HG03354 (cell line): ENCODE measurements at regions not wholly inside any gene's neighbourhood (a gene's known extent, or its start where the extent isn't known, plus 50 kb on each side); places are given as distances from the start of the nearest gene placed in this dataset.
"Not testable (repeated sequence)": the region's sequence is repeated elsewhere in the genome, so short reads cannot be mapped to it uniquely, and the experiment has no call there.

Source experiments
- ATAC-seq: cut with Tn5 transposase; IDR thresholded peaks from one replicate; pipeline ENCODE4 v1.9.1; 2021; ENCODE audit warnings: mild to moderate bottlenecking; ENCODE audit not compliant: unreplicated experiment, poor library complexity, severe bottlenecking

DNA sequence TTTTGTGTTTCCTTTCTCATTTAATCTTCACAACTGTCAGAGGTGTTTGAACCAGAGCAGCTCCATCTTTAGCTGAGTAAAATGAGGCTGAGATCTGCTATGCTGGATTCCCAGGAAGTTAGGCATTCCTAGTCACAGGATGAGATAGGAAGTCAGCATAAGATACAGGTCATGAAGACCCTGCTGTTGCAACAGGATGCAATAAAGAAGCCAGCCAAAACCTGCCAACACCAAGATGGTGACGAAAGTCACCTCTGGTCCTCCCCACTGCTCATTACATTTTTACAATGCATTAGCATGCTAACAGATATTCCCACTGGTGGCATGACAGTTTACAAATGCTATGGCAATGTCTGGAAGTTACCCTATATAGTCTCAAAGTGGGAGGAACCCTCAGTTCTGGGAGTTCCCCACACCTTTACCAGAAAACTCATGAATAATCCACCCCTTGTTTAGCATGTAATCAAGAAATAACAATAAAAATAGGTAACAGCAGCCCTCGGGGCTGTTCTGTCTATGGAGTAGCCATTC lies 262.2 kb upstream of the FERMT1 start:
- ATAC-seq = no peak

DNA sequence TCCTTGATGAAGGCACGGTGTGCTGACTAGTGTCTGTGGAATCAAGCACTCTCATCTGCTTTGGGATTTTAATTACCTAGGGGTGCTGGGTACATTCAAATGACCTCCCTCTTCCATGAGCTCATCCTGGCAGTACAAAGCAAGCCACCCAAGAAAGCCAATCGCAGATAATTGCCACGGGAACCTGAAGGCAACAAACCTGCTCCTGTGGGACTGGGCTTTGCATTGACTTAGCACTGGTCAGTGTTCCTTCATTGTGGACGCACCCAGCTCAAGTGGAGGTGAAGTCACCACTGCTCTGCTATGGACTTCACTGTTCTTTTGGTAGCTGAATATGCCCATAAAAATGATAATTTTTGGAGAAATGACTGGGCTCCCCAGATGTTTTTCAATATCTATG lies 261.6 kb upstream of the FERMT1 start:
- ATAC-seq = no peak

DNA sequence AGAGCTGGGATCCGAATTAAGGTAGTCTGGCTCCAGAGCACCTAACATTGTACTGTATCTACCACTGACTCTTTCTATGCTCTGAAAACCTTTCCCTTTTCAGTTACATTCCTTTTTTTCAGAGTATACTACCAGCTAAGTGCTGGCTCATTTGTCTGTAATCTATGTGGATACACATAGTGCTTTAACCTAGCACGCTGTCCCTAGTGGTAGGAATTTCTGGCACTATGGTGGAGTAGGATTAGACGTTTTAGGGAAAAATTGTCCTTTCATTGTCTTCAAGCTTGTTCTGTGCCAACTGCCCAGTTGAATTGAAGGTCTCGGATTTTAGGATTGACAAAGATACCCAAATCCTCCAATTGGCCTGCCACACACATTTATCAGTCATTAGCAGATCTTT lies 259.1 kb upstream of the FERMT1 start:
- no peak for ATAC-seq

DNA sequence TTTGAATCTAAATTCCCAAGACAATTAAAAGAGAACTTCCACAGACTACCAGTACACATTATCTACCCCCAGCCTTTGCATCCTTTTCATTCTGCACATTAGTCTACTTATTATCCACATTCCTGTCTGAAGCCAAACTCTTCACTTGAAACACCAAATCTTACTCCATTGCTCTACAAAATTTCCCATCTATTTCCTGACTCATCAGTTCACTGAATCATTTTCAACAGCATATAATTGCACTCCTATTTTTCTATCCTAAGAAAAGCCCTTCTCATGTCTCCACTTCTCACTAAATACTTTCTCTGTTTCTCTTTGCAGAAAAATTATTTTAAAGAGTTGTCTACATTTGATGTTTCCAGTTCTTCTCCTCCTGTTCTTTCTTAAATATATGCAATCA lies 239.4 kb upstream of the FERMT1 start:
- ATAC-seq = no peak

DNA sequence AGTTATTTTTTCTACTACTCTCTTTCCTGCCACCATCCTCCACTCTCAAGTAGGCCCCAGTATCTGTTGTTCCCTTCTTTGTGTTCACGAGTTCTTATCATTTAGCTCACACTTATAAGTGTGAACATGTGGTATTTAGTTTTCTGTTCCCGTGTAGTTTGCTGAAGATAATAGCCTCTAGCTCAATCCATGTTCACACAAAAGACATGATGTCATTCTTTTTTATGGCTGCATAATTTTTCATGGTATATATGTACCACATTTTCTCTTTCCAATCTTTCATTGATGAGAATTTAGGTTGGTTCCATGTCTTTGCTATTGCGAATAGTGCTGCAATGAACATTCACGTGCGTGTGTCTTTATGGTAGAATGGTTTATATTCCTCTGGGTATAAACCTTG lies 237.9 kb upstream of the FERMT1 start:
- no peak for ATAC-seq

DNA sequence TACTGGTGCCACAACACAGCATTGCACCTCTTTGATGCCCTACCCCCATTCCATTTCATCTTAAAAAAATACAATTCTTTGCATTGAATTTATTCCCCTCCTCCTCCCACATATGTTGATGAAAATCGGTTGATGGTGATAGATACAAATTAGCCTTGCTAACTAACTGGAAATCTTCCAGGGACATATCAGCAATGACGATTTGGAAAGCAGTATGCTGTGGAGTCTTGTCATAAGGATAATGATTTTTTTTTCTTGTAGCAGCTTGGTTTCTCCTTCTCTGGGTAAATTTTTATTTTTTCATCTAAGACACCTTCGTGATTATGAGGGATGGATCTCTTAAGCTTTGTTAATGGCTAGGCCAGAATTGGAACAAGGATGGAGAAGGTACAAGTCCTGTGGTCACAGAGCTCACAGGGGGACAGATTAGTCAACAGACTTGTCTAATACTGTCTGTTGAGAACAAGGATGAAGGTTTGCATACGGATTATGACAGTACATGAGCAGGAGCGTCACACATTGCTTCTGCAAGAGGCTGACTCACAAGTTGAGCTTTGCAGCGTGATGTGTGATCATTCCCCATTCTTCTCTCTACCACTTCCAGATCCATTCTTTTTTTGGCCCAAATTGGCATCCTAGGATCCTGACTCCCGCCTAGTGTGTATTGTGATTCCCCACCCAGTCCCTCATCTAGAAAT lies 233.1 kb upstream of the FERMT1 start:
- no peak for ATAC-seq

DNA sequence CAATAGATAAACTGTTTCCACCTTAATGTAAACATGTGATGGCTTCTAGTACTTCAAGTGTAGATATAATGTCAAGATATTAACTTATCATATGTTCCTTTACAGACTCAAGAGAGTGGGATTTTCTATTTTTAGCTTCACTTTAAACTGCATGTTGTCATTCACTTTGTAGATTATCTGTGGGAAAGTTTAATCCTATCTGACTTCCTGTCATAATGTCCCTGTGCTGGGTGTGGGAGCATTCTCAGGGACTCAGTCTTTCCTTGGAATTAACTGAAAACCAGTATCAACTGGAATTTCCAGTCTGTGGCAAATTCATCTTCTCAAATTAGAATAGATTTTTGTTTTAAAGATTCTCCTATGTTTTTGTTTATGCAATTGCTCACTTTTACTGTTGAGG lies 226.1 kb upstream of the FERMT1 start:
- no peak for ATAC-seq

DNA sequence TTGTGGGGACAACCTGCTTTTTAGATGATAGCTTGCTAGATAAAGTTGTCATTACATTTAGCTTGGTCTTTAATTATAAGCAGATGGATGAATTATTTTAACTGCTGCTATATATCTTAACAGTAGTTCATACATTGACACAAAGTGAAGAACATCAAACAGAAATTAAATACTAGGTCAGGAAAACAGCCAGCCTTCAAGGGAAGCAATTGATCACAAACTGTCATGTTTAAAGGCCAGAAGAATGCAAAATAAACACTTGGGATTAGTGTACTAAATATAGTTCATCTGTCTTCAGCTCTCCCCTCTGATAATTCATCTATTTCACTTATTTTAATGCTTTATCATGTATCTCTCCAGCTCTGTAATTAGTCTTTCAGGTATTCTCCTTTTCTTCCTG lies 225.1 kb upstream of the FERMT1 start:
- ATAC-seq = no peak

DNA sequence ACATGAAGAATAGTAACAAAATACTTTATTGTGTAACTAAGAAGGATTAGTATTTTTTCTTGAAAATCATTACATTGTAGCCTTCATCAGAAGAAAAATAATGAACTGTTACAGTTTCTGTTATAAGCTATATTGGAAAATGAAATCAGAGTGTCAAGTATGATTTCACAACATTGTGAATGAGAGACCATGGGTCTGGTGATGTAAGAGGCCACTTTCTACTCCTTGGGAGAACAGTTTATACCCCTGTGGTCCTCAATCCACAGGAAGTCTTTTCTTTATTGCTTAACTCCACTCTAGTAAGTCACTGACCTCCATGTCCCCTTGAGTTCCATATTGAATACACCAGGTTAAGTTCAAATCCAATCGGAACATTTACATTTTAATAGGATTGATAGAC lies 218.7 kb upstream of the FERMT1 start:
- no peak for ATAC-seq

DNA sequence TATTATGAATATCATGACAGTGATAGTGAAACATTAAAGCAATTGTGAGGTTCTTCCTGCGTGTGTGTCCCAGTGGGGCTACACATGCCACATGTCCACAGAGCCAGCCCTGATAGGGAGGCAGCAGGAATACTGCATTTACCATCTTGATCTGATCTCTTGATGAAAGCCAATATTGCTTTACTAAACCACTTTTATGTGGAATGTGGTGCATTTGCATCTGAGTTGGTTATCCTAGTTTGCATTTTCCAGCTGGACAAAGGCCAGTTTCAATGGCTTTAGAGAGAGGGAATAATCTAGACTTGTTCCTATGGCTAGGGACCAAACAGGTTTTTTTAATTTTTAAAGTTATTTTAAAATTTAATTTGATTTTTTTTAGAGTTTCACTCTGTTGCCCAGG lies 216.3 kb upstream of the FERMT1 start:
- no peak for ATAC-seq

DNA sequence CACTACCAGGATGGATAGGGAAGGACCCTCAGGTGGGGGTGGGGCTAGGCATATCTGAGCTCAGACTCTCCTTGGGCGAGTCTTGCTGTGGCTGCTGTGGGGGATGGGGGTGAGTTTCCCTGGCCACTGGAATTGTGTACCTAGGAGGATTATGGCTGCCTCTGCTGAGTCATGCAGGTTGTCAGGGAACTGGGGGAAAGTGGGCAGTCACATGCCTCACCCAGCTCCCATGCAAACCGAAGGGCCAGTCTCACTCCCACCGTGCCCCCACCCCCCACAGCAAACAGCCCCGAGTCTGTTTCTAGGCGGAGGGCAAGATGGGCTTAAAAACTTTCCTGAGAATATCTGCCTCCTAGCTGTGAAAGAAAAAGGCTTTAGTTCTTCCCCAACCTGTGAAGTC lies 210.3 kb upstream of the FERMT1 start:
- no peak for ATAC-seq

DNA sequence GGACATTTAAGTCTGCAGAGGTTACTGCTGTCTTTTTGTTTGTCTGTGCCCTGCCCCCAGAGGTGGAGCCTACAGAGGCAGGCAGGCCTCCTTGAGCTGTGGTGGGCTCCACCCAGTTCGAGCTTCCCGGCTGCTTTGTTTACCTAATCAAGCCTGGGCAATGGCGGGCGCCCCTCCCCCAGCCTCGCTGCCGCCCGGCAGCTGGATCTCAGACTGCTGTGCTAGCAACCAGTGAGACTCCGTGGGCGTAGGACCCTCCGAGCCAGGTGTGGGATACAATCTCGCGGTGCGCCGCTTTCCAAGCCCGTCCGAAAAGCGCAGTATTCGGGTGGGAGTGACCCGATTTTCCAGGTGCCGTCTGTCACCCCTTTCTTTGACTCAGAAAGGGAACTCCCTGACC lies 198.4 kb upstream of the FERMT1 start:
- ATAC-seq = not testable (repeated sequence)

DNA sequence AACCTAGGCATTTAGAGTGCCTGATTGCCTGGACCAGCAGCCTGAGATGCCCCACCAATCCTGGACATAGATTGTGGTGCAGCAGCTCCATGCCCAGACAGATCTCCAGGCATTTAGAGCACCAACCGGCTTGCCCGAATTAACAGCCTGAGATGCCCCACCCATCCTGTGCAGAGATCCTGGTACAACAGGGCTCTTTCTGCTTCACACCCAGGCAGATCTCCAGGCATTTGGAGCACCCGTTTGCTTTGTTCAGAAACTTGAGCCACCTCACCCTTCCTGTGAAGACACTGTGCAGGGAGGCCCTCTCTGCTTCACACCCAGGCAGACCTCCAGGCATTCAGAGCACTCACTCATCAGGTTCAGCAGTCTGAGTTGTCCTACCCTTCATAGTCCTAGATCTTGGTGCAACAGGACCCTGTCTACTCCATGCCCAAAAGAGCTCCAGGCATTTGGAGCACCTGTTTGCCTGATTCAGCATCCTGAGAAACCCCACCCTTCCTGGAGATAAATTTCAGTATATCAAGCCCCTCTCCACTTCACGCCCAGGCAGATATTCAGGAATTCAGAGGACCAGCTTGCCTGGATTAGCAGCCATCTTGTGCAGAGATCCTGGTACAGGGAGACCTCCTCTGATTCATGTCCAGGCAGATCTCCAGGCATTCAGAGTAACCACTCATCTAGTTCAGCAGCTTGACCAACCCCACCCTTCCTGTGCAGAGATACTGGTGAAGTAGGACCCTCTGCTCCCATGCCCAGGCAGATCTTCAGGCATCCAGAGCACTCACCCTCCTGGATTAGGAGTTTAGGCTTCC lies 189.2 kb upstream of the FERMT1 start:
- no peak for ATAC-seq

DNA sequence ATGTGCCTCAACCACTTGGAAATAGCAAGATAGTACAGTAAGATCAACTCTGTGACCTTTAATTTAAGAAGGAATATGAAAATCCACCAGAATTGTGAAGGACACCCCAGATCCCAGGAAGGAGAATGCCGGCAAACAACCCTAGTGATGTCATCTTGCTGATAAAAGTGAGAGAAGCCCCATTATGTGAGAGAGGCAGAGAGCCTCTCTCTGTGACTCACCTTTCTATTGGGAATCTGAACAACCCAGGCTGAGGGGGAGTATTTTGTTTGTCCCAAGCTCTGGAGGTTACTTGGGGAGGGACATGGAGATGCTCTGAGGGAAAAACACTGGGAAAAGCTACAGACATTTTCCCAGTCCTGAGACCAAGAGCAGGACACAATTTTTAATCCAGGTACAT lies 188.3 kb upstream of the FERMT1 start:
- ATAC-seq = no peak

DNA sequence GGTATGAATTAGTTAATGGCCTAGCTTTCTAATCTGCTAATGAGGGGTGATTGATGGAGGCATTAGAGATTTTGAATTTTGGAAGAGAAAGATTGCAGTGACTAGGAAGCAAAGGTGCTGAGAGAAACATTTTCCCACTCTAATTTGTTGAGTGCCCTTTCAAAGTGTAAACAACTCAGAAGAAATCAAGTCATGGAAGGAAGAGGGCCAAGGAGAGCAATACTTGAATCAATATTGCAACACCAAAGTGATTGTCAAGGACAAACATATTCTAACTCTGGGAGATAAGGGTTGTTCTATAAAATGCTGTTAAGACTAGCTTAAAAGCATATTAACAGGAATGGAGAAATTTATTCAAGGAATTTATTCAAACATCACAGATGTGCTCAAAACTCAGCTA lies 182.7 kb upstream of the FERMT1 start:
- ATAC-seq = no peak

DNA sequence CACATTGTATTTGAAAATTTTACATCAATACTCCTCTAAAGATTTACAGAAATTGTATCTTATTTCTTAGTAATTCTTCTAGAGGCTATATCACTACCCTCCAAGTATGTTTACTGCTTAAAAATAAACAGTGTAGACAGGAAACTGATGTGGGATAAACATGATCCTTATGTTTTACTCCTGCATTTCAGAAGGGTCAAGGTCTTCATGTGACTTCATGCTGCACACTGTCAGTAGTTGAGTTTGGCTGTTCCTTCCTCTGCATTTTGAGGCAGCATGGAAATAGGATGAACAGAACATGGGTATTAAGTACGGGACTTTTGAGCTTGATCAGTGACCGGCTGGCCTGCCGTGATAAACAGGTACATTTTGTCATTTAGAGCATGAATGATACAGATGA lies 179.2 kb upstream of the FERMT1 start:
- no peak for ATAC-seq

DNA sequence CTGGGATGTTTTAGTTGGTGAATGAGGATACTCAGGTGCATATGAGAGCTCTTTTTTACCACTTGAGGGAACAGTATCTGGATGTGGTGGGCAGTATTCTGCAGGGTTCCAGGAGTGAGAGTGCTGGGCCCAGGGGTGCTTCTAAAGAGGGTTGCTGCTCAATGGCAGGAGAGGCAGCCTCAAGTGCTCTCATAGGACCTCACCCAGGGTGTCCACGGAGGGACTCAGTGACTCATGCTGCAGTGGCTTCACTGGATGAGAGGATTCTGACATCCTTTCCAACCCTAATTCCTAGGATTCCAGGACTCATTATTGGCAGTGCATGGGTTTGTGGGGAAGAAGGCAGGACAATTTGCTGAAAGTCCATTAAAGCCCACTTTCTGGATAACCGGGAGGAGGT lies 176.6 kb upstream of the FERMT1 start:
- no peak for ATAC-seq

DNA sequence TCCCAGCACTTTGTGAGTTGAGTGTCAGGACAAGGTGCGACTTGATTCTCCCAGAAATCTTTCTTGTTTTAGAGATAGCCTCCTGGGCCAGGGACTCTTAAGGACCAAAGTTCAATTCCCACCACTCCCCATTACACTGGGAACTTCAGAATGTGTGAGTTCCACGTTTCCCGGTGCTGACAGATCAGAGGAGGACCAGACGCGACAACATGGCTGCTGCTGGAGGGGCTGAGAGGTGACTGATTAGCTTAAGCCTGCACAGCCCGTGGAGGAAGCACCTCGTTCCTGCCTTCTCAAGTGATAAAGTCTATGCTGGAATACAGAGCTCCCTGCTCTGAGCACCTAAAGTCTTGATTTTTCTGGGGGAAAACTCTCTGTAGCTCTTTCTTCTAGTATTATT lies 175.2 kb upstream of the FERMT1 start:
- no peak for ATAC-seq

DNA sequence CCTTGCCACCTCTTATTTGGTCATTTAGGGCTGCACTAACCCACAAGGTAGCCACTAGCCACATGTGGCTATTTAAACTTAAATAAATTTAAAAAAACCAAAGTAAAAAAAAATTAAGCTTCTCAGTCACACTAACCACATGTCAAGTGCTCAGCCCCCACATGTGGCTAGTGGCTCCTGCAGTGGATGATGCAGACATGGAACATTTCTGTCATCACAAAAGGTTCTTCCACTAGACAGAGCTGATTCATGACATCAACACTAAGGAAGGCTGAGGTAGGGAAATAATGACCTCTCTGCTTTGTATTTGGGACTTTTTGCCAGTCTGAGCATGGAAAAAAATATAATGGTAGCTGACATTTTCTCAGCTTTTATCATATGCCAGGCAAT lies 173.0 kb upstream of the FERMT1 start:
- ATAC-seq = no peak

DNA sequence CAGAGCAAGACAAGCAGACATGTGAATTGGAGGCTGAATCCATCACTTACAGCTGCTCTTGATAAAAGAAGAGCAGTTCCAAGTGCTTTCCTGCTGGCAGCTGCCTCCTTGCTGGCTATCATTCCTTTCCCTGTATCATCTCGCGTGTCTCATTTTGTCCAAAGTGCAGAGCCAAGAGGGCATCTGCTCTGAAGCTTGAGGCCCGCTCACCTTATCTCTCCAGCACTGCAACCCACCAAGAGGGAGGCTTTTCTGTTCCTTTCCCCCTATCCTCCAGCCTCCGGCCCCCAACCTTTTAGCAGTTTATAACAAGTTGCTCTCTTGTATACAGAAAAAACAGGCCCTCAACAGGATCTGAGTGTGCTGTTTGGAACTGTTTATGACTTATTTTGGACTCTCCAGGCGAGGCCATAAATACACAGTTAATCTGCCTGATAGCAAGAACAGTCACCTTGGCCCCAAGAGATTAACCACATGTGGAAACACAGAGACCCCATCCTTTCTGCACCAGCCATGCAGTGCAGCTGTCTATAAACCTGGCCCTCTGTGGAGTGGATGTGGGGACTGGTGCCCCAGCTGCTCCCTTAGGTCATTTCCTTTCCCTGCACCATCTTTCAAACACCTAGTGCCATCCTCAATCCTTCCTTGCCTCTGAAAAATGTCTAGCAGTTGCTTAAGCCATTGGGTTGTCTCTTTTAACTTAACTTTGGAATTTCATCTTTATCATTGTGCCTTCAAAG lies 172.5 kb upstream of the FERMT1 start:
- no peak for ATAC-seq

DNA sequence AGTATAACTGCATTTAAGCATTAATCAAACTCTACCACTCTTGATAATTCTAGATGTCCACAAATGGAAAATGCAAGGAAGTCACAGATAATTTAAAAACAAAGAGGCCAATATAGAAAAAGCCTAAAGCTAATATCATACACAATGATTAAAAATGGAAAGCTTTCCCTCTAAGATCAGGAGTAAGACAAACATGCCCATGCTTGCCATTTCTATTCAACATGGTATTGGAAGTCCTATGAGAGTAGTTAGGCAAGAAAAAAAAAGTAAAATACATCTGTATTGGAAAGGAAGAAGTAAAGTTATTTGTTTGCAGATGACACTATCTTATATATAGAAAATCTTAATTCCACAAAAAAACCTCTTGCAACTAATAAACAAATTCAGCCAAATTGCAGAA lies 164.6 kb upstream of the FERMT1 start:
- ATAC-seq = no peak
